Common myeloid progenitor, CD34-positive (primary cell): ENCODE measurements at regions not wholly inside any gene's neighbourhood (a gene's known extent, or its start where the extent isn't known, plus 50 kb on each side); places are given as distances from the start of the nearest gene placed in this dataset.

Experiments
- CTCF ChIA-PET: fragments of 350-600 bp; sonication (Branson Sonifier 250); formaldehyde crosslinking; loops from one replicate; lab custom pipeline; 2021; ENCODE audit warnings: antibody characterized with exemption; lab: Charles Lee
- POLR2A ChIA-PET: fragments of 350-600 bp; sonication (Branson Sonifier 250); formaldehyde crosslinking; loops from one replicate; lab custom pipeline; 2021; ENCODE audit warnings: antibody characterized with exemption; lab: Charles Lee
- DNase-seq, 3 donors: peaks; one replicate each; pipeline versions ENCODE4 v3.0.0 to v3.0.0-alpha.2; 2013
- H3K27ac ChIP-seq, 2 experiments: 1 replicate in 1 of 2; 2 replicates in 1 of 2; pipeline ENCODE4 v1.7.0; 2013; ENCODE audit warnings: inconsistent platforms in 2 of 2, low read length in 2 of 2, mild to moderate bottlenecking in 2 of 2, low read depth in 1 of 2, moderate library complexity in 1 of 2; ENCODE audit not compliant: severe bottlenecking in 2 of 2, insufficient read depth in 1 of 2, poor library complexity in 1 of 2
- H3K27me3 ChIP-seq, 5 experiments: replicated peaks in 2 of 5; 1 replicate in 3 of 5; 2 replicates in 2 of 5; pipeline versions ENCODE4 v1.6.1 to v1.7.0; 2013; ENCODE audit warnings: low read length in 4 of 5, mild to moderate bottlenecking in 2 of 5, moderate library complexity in 2 of 5, inconsistent platforms in 1 of 5; ENCODE audit not compliant: insufficient read depth in 5 of 5, control insufficient read depth in 4 of 5
- H3K36me3 ChIP-seq, 4 experiments: 1 replicate in 2 of 4; 2 replicates in 2 of 4; pipeline versions ENCODE4 v1.6.1 to v1.7.0; 2013; ENCODE audit warnings: low read length in 3 of 4, control low read depth in 1 of 4, mild to moderate bottlenecking in 1 of 4; ENCODE audit not compliant: control insufficient read depth in 4 of 4, insufficient read depth in 4 of 4
- H3K4me1 ChIP-seq, 4 experiments: 1 replicate in 3 of 4; 2 replicates in 1 of 4; pipeline versions ENCODE4 v1.6.1 to v1.7.1; 2013; ENCODE audit warnings: low read length in 3 of 4, mild to moderate bottlenecking in 3 of 4, control low read depth in 1 of 4, inconsistent platforms in 1 of 4, moderate library complexity in 1 of 4; ENCODE audit not compliant: control insufficient read depth in 4 of 4, insufficient read depth in 4 of 4; ENCODE audit errors: control extremely low read depth in 1 of 4
- H3K4me3 ChIP-seq, 7 experiments: 1 replicate in 4 of 7; 2 replicates in 3 of 7; pipeline versions ENCODE4 v1.5.1 to v1.7.0; 2013; ENCODE audit warnings: mild to moderate bottlenecking in 7 of 7, low read length in 6 of 7, moderate library complexity in 6 of 7, inconsistent platforms in 2 of 7, low read depth in 2 of 7, control low read depth in 1 of 7; ENCODE audit not compliant: insufficient read depth in 4 of 7, control insufficient read depth in 1 of 7; ENCODE audit errors: extremely low read depth in 1 of 7
- H3K9me3 ChIP-seq, 5 experiments: 1 replicate in 4 of 5; 2 replicates in 1 of 5; pipeline versions ENCODE4 v1.6.1 to v1.7.1; 2013; ENCODE audit warnings: low read length in 4 of 5, mild to moderate bottlenecking in 2 of 5, inconsistent platforms in 1 of 5, low read depth in 1 of 5, moderate library complexity in 1 of 5; ENCODE audit not compliant: control insufficient read depth in 4 of 5, insufficient read depth in 2 of 5; ENCODE audit errors: control extremely low read depth in 1 of 5
- WGBS: methylation state at CpG from one replicate; pipeline ENCODE4 v1.1.5; 2013; ENCODE audit not compliant: insufficient coverage; 5-methylcytosine and 5-hydroxymethylcytosine counted together

GRCh38 chr16:63230421-63231040, 1194.3 kb upstream of the CDH8 start:
- no peaks in the 10 kb centered on the region for H3K36me3 ChIP-seq
- ChIA-PET POLR2A (no interaction called here), CTCF (no interaction called here)
- no peaks in the 10 kb centered on the region for H3K4me1 ChIP-seq
- no peaks in the 10 kb centered on the region for H3K9me3 ChIP-seq
- H3K27me3 ChIP-seq = no peaks in the 10 kb centered on the region
- 88% methylated on average over 1 of the region's 3 CpGs for WGBS
- H3K4me3 ChIP-seq = no peak overlapping the region
- no peak for DNase-seq
- no peak overlapping the region for H3K27ac ChIP-seq

- Histone ChIP-seq H3K4me1 (no peaks in the 10 kb centered on the region), H3K4me3 (no peak overlapping the region), H3K9me3 (no peaks in the 10 kb centered on the region), H3K27me3 (no peaks in the 10 kb centered on the region), H3K27ac (no peak overlapping the region), H3K36me3 (no peaks in the 10 kb centered on the region)
- CTCF ChIA-PET = no interaction called here
- POLR2A ChIA-PET = no interaction called here
- WGBS = no CpG with 5 or more reads among the region's 2 CpGs
- DNase-seq = no peak
Measured at GRCh38 chr16:63228259-63228658, 1192.0 kb upstream of the CDH8 start.

- no peaks in the 10 kb centered on the region for H3K36me3 ChIP-seq
- no peak for DNase-seq
- POLR2A ChIA-PET = no interaction called here
- WGBS = 100% methylated on average over 1 of the region's 1 CpG
- H3K27ac ChIP-seq = no peak overlapping the region
- H3K27me3 ChIP-seq = no peaks in the 10 kb centered on the region
- no peaks in the 10 kb centered on the region for H3K9me3 ChIP-seq
- CTCF ChIA-PET = no interaction called here
- no peak overlapping the region for H3K4me3 ChIP-seq
- H3K4me1 ChIP-seq = no peaks in the 10 kb centered on the region
Measured at GRCh38 chr16:63223851-63224250, 1187.6 kb upstream of the CDH8 start.

GRCh38 chr16:63216696-63217423, 1180.6 kb upstream of the CDH8 start:
- no peaks in the 10 kb centered on the region for H3K4me1 ChIP-seq
- no peaks in the 10 kb centered on the region for H3K36me3 ChIP-seq
- H3K27me3 ChIP-seq = no peaks in the 10 kb centered on the region
- H3K4me3 ChIP-seq = no peak overlapping the region
- POLR2A ChIA-PET = no interaction called here
- CTCF ChIA-PET = no interaction called here
- H3K27ac ChIP-seq = no peak overlapping the region
- H3K9me3 ChIP-seq = no peaks in the 10 kb centered on the region
- DNase-seq = no peak
- WGBS = no CpG with 5 or more reads among the region's 2 CpGs

- Histone ChIP-seq H3K27me3 (no peaks in the 10 kb centered on the region), H3K4me3 (no peak overlapping the region), H3K36me3 (no peaks in the 10 kb centered on the region), H3K27ac (no peak overlapping the region), H3K4me1 (no peaks in the 10 kb centered on the region), H3K9me3 (no peaks in the 10 kb centered on the region)
- ChIA-PET CTCF (no interaction called here), POLR2A (no interaction called here)
- no peak for DNase-seq
Measured at GRCh38 chr16:63201851-63202250, 1165.6 kb upstream of the CDH8 start.

GRCh38 chr16:63200940-63201339, 1164.7 kb upstream of the CDH8 start:
- ChIA-PET CTCF (no interaction called here), POLR2A (no interaction called here)
- Histone ChIP-seq H3K27ac (no peak overlapping the region), H3K27me3 (no peaks in the 10 kb centered on the region), H3K9me3 (no peaks in the 10 kb centered on the region), H3K36me3 (no peaks in the 10 kb centered on the region), H3K4me3 (no peak overlapping the region), H3K4me1 (no peaks in the 10 kb centered on the region)
- DNase-seq = no peak
- 86% methylated on average over 1 of the region's 2 CpGs for WGBS

GRCh38 chr16:63195336-63195735, 1159.1 kb upstream of the CDH8 start:
- Histone ChIP-seq H3K27ac (no peak overlapping the region), H3K4me3 (no peak overlapping the region), H3K36me3 (no peaks in the 10 kb centered on the region), H3K4me1 (no peaks in the 10 kb centered on the region), H3K9me3 (no peaks in the 10 kb centered on the region), H3K27me3 (no peaks in the 10 kb centered on the region)
- CTCF ChIA-PET = no interaction called here
- DNase-seq = no peak
- WGBS = 91% methylated on average over 4 of the region's 4 CpGs
- POLR2A ChIA-PET = no interaction called here
